ENCODE measurements at regions not wholly inside any gene's neighbourhood (a gene's known extent, or its start where the extent isn't known, plus 50 kb on each side); places are given as distances from the start of the nearest gene placed in this dataset.

GRCh38 chr2:151114874-151115273 lies 146.8 kb downstream of the RBM43 start:
- DNase-seq (ENCODE audit: low read depth, low spot score): no peak
- POLR2A ChIA-PET: no interaction called here
- TF ChIP-seq REST (IDR thresholded peaks at IDR 0.05; ENCODE audit: low read depth): no peak
- TF ChIP-seq FOSL1 (IDR thresholded peaks at IDR 0.05; ENCODE audit: low read depth): no peak
- no peak for TF ChIP-seq TCF7L2 (IDR thresholded peaks at IDR 0.05; ENCODE audit: borderline replicate concordance, extremely low read depth, insufficient read depth, insufficient read length)
- Histone ChIP-seq H3K27me3 (ENCODE audit: insufficient read depth, low read length) (no peaks in the 10 kb centered on the region), H3K9me3 (ENCODE audit: control insufficient read depth in 1 of 2, insufficient read depth in 1 of 2, low read depth in 1 of 2, low read length in 2 of 2) (peaks cover 3 to 6% of the 10 kb centered on the region in 2 experiments; a peak in 1 of 4 replicates), H3K4me1 (ENCODE audit: control insufficient read depth in 1 of 2, insufficient read depth in 2 of 2, low read length in 2 of 2) (no peaks in the 10 kb centered on the region), H3K36me3 (ENCODE audit: control insufficient read depth in 1 of 2, insufficient read depth in 2 of 2, low read length in 2 of 2) (no peaks in the 10 kb centered on the region), H3K79me2 (ENCODE audit: insufficient read depth, low read length) (no peaks in the 10 kb centered on the region), H3K9ac (ENCODE audit: low read length) (no peak overlapping the region), H3K4me2 (ENCODE audit: low read length) (no peak overlapping the region), H3K27ac (ENCODE audit: low read depth, low read length) (no peak overlapping the region), H4K20me1 (ENCODE audit: insufficient read depth) (no peaks in the 10 kb centered on the region), H2AFZ (ENCODE audit: low read depth, low read length, poor library complexity, severe bottlenecking) (no peak overlapping the region), H3K4me3 (replicated peaks in 1 of 2; ENCODE audit: low read depth in 1 of 2, low read length in 2 of 2) (no peak overlapping the region), H3K9me2 (ENCODE audit: insufficient read depth) (no peaks in the 10 kb centered on the region)
- RAD21 ChIA-PET (ENCODE audit: low non-redundant PET in 1 of 2, low total read pairs in 2 of 2, uncharacterized antibody in 2 of 2, unreplicated experiment in 2 of 2): no interaction called here
- CTCF ChIA-PET: no interaction called here
- BruUV-seq (replicated peaks): no TSS peak
- intact Hi-C loops (cut with micrococcal nuclease): no loop called here
- no peak for ATAC-seq

GRCh38 chr2:151113318-151113717 lies 148.3 kb downstream of the RBM43 start:
- Histone ChIP-seq H3K9me2 (ENCODE audit: insufficient read depth) (no peaks in the 10 kb centered on the region), H3K79me2 (ENCODE audit: insufficient read depth, low read length) (no peaks in the 10 kb centered on the region), H3K36me3 (ENCODE audit: control insufficient read depth in 1 of 2, insufficient read depth in 2 of 2, low read length in 2 of 2) (no peaks in the 10 kb centered on the region), H3K9ac (ENCODE audit: low read length) (no peak overlapping the region), H3K27ac (ENCODE audit: low read depth, low read length) (no peak overlapping the region), H3K27me3 (ENCODE audit: insufficient read depth, low read length) (no peaks in the 10 kb centered on the region), H2AFZ (ENCODE audit: low read depth, low read length, poor library complexity, severe bottlenecking) (no peak overlapping the region), H3K4me2 (ENCODE audit: low read length) (no peak overlapping the region), H3K4me3 (replicated peaks in 1 of 2; ENCODE audit: low read depth in 1 of 2, low read length in 2 of 2) (no peak overlapping the region), H4K20me1 (ENCODE audit: insufficient read depth) (no peaks in the 10 kb centered on the region), H3K4me1 (ENCODE audit: control insufficient read depth in 1 of 2, insufficient read depth in 2 of 2, low read length in 2 of 2) (no peaks in the 10 kb centered on the region), H3K9me3 (ENCODE audit: control insufficient read depth in 1 of 2, insufficient read depth in 1 of 2, low read depth in 1 of 2, low read length in 2 of 2) (peaks cover 3 to 6% of the 10 kb centered on the region in 2 experiments; a peak in 1 of 4 replicates)
- CTCF ChIA-PET: no interaction called here
- RAD21 ChIA-PET (ENCODE audit: low non-redundant PET in 1 of 2, low total read pairs in 2 of 2, uncharacterized antibody in 2 of 2, unreplicated experiment in 2 of 2): no interaction called here
- DNase-seq (ENCODE audit: low read depth, low spot score): no peak
- ATAC-seq: no peak
- TF ChIP-seq SP1 (IDR thresholded peaks at IDR 0.05; ENCODE audit: low read depth): no peak
- TF ChIP-seq YY1 (IDR thresholded peaks at IDR 0.05; ENCODE audit: extremely low read depth, insufficient replicate concordance, low read depth, low read length): no peak
- TF ChIP-seq, protein P1, sequence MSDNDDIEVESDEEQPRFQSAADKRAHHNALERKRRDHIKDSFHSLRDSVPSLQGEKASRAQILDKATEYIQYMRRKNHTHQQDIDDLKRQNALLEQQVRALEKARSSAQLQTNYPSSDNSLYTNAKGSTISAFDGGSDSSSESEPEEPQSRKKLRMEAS (IDR thresholded peaks at IDR 0.05): no peak
- TF ChIP-seq ZNF274 (IDR thresholded peaks at IDR 0.05; ENCODE audit: low read depth, low read length): no peak
- no peak for TF ChIP-seq EGR1 (IDR thresholded peaks at IDR 0.05; ENCODE audit: low read depth)
- intact Hi-C loops (cut with micrococcal nuclease): no loop called here
- POLR2A ChIA-PET: no interaction called here
- BruUV-seq (replicated peaks): no TSS peak
